PC-3 (cell line): ENCODE measurements at regions not wholly inside any gene's neighbourhood (a gene's known extent, or its start where the extent isn't known, plus 50 kb on each side); places are given as distances from the start of the nearest gene placed in this dataset.

Source experiments
- EZH2 ChIP-seq: fragments of 300-600 bp; sonication (generic); IDR thresholded peaks from one replicate; pipeline ENCODE4 v1.6.1; 2017; ENCODE audit warnings: antibody characterized with exemption, mild to moderate bottlenecking, low read length; ENCODE audit not compliant: unreplicated experiment
- TF ChIP-seq, protein P1 (sequence below): fragments of 300-600 bp; sonication (generic); conservative IDR thresholded peaks from 2 replicates; pipeline ENCODE4 v1.5.1; 2017; ENCODE audit warnings: antibody characterized with exemption, low read depth, mild to moderate bottlenecking, low read length

DNA sequence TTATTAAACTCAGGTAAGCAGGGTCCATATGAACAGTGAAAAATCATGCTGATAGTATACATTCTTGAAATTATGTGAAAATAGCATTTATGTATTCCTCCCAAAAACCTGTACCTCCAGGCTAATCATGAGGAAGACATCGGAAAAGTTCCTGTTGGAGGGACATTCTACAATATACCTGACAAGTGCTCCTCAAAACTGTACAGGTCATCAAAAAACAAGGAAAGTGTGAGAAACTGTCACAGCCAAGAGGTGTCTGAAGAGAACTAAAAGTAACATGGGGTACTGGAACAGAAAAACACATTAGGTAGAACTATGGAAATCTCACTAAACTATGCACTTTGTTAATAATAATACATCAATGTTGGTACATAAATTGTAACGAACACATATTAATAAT lies 326.7 kb downstream of the CRPPA start:
- TF ChIP-seq, protein P1, sequence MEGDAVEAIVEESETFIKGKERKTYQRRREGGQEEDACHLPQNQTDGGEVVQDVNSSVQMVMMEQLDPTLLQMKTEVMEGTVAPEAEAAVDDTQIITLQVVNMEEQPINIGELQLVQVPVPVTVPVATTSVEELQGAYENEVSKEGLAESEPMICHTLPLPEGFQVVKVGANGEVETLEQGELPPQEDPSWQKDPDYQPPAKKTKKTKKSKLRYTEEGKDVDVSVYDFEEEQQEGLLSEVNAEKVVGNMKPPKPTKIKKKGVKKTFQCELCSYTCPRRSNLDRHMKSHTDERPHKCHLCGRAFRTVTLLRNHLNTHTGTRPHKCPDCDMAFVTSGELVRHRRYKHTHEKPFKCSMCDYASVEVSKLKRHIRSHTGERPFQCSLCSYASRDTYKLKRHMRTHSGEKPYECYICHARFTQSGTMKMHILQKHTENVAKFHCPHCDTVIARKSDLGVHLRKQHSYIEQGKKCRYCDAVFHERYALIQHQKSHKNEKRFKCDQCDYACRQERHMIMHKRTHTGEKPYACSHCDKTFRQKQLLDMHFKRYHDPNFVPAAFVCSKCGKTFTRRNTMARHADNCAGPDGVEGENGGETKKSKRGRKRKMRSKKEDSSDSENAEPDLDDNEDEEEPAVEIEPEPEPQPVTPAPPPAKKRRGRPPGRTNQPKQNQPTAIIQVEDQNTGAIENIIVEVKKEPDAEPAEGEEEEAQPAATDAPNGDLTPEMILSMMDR = no peak
- no peak for TF ChIP-seq EZH2
